GM18505 (cell line): ENCODE measurements at regions not wholly inside any gene's neighbourhood (a gene's known extent, or its start where the extent isn't known, plus 50 kb on each side); places are given as distances from the start of the nearest gene placed in this dataset.
"Not testable (repeated sequence)": the region's sequence is repeated elsewhere in the genome, so short reads cannot be mapped to it uniquely, and the experiment has no call there.

Experiments used
- ATAC-seq: cut with Tn5 transposase; IDR thresholded peaks from one replicate; pipeline ENCODE4 v1.9.1; 2021; ENCODE audit not compliant: unreplicated experiment
- POLR2A ChIP-seq: IDR thresholded peaks from 4 replicates; pipeline ENCODE4 v1.6.1; 2011; ENCODE audit warnings: borderline replicate concordance; ENCODE audit not compliant: insufficient read depth, insufficient read length; ENCODE audit errors: extremely low read depth

DNA sequence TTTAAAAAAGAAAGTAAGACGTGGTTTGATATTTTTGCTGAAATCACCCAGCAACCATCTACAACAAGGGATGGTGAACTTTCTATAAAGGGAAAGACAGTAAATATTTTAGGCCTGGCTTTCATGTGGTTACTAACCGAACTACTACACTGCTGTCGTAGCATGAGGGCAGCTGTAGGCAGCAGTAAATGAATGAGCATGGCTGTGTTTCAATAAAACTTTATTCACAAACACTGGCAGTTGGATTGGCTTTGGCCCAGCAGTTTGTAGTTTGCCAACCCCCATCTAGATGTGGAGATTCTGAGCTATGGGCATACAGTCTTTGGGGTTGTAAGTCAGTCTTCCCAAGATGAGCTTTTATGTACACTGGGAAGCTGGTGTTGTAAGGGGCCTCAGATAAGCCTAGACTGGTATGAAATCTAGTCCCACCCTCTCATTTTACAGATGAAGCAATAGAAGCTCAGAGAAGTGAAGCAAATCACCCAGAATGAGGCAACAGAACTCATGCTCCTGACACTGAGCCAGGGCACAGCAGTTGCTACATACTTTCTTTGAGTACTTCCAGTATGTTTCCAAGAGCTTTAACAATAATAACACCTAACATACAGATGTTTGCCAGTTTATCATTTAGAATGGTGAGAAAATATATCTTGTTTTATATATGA lies 204.4 kb downstream of the ADAMTS15 start:
- no peak for TF ChIP-seq POLR2A

DNA sequence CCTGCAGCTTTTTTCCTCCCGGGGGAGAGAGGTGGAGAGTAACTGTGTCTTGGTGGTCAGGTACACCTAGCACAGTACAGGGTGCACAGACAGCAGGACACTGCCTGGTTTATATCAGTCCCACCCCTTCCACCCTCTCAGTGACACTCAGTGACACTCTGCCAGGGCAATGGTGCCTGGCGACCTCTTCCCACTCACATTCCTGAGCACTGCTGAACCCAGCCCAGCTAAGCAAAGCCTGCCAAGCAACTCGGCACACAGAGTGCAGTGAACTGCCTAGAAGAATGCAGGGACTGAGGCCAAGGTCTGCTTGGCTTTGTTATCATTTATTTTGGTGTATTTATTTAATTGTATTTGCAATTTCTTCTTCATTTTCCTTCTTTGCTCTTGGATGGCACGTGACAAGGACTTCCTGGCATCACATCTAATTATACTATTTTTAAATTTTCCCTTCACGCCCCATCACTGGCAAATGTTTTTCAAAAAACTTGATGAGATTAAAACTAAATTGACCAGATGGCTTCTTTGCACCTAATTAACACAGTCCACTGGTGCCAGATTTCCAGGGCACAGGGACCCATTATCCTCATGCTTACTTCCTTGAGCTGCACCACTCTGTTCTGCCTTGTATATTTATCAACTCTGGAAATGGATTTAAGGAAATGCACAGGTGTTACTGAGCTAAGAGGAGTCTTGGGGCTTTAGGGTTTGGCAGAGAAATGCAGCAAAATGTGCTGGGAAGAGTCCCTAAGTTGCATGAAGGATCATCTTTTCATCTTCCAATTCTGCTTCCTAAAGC lies 205.6 kb downstream of the ADAMTS15 start:
- no peak for ATAC-seq
- TF ChIP-seq POLR2A: no peak

More for the DNA sequence above, 204.4 kb downstream of the ADAMTS15 start:
- ATAC-seq: no peak

DNA sequence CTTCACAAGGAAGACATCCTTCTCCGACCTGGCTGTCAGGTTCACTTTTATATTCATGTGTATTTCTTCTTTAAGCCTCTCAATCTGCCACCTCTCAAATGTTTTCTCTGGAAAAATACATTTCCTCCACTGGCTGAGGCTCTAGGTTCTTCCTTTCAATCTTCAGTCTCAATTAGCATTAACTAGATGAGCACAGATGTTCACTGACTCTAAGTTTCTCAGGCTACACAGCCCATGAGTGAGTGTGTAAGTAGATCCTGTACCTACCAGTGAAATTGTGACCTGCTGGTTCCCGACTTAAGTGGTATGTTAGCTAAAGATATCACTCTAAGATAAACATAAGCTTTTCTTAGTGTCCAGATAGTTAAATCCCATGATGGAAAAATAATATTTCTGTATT lies 206.9 kb downstream of the ADAMTS15 start:
- TF ChIP-seq POLR2A: no peak
- ATAC-seq: no peak

DNA sequence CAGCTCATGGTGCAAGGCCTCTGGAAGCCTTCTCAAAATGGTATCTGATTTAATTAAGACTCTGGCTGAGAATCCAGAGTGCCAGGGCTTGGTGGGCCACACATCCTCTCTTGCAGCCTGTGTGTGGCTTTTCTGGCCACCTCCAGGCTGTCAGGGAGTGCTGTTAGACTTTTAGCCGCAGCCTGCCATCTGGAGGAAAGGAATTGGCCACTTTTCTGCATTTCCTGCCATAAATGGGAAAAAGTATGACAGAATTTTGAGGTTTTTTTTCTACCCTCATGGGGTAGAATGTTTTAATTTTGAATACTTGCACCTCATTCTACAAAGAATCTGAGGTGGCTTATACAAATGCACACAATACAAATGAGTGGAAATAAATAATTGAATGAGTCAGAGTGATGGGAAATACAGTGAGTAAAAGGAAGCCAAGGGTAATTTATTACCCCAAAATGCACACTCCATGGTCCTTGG lies 218.4 kb downstream of the ADAMTS15 start:
- ATAC-seq: no peak

DNA sequence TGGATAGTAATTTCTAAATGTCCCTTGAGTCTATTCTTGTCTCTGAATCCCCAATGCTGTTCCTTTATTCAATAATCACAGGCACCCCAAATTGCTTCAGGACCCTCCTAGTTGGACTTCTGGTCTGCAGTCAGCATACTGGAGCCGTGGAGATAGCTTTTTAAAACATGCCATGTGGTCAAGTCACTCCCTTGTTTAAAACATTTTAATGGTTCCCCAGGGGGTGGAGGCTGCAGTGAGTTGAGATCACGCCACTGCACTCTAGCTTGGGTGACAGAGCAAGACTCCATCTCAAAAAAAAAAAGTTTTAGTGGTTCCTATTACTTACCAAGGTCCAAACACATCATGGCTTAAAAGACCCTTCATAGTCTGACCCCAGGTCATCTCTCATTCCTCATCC lies 220.3 kb downstream of the ADAMTS15 start:
- no peak for TF ChIP-seq POLR2A
- no peak for ATAC-seq

More for the DNA sequence above, 218.4 kb downstream of the ADAMTS15 start:
- TF ChIP-seq POLR2A: no peak

DNA sequence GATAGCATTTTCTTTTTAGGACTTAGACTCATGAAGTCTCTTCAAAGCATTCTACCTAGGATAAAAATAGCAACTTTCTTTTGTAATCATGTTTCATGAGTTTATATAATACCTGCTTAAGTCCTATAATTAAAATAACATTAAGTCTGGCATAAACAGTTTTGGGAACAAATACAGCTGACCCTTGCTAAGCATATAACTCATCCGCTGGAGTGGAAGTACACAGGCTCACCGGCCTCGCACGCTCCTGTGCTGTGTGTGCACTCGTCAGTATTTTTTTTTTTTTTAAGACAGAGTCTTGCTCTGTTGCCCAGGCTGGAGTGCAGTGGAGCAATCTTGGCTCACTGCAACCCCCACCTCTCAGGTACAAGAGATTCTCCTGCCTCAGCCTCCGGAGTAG lies 221.8 kb downstream of the ADAMTS15 start:
- TF ChIP-seq POLR2A: no peak
- ATAC-seq: no peak

DNA sequence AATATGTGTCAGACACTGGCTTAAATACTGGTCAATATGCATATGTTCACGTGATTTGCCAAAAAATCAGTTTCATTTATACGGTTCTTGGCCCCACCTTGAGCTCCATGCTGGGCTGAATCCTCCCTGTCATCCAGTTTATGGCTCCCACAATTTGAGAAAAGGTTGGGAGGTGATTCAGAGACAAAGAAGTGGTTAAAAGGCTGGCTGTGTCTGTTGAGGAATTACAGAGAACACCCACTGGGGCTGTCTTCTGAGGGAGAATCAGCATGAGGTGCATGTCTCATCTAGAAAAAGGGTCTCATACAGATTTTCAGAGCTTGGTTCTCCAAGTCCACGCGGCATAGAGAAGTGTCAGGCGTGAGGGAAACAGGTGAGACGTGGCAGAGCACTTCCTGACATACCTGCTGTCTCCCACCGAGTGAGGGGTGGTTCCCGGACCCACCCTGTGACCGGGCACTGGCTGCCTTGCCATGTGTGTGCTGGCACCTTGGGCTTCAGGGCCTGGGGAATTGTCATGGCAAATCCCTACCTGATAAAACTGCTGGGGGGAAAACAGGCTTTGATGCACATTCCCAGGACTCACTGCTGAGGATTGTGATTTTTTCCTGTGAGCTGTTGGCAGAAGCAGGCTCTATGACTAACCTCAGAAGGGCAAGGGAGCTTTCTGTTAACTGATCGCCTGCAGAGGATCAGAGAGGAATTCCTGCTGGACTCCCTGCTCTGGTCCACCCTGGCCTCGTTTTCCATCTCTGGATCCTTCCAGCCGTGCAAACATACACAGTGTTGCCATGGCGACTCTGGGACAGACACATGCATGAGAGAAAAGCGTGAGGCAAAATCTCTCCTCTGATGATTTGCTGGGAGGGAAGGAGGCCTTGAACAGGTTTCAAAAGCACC lies 223.6 kb downstream of the ADAMTS15 start:
- no peak for ATAC-seq
- no peak for TF ChIP-seq POLR2A

DNA sequence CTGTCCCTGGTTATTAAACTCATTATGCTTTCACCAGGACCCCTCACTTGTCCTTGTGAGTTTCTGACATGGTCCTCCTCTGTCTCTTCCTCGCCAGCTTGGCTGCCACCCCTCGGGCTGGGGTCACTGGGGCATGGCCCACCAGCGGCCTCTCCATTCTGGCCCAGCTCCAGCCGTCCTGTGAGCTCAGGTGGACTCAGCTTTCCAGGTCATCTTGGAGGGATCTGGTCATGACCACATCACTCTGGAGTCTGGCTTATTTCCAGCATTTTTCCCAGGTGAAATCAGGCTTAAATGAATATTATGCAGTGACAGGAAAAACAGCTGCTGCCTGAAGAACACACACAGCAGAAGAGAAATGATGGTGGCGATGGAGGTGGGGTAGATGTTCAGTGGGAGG lies 224.5 kb downstream of the ADAMTS15 start:
- TF ChIP-seq POLR2A: no peak
- ATAC-seq: no peak

DNA sequence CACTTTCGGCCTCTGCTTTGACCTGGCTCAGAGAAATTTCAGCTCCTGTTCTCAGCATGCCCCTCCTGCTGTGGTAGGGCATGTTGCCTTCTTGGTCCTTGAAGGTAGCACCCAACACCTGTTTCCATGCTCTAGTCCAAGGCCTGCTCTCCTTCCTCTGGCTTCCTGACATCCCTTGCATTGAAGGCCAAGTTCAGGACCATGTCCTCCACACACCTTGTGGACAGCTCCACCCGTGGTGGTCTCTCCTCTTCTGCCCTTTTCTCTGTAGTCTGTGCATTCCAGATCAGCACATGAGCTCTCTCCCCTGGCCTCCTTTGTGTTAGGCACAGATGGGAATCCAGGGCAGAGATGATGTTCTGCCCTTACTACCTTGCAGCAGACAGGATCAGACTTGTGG lies 225.3 kb downstream of the ADAMTS15 start:
- TF ChIP-seq POLR2A: no peak
- no peak for ATAC-seq

DNA sequence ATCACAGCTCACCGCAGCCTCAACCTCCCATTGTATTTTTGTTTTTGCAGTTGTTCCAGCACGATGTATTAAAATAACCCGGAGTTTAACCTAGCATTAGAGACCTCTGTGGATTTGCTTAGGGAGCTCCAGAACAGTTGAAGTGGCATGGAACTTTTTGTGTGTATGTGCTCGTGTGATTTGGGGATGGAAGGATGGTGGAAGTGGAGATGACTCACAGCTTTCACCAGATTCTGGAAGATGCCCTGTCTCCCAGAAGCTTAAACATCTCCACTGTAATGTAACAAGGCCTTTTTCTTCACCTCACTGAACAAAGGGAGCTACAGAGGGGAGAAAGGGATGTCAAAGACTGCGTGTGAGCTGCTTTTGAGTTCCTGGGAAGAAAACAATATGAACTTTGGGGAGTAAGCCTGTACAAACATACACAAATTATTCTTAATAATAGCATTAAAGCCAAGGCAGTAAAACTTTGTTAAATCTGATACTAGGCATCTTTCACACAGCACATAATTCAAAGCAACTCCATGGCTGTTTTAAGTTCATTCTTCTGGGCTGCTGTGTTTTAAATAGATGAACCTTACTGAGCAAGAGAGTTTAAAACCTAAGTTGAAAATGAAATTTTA lies 226.4 kb downstream of the ADAMTS15 start:
- no peak for ATAC-seq
- TF ChIP-seq POLR2A: no peak

DNA sequence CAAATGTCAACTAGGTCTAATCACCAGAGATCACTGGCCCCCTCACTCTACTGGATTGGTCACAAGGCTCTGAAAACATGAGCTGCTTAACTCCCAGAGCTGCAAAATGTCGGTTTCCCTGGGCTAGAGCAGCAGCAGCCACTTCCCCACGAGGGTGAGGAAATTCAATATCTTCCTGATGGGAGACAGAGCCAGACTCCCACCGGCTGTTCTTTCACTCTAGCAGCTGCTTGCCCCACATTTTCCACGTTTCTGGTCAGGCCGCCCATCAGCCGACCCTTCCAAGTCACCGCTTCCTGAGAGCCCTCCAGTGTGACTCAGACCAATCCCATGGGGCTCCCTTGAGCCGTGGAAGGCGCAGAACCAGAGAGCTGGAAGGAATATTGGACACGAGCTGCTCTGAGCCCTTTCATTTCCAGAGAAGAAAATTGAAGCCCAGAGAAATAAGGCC lies 227.0 kb downstream of the ADAMTS15 start:
- no peak for ATAC-seq

DNA sequence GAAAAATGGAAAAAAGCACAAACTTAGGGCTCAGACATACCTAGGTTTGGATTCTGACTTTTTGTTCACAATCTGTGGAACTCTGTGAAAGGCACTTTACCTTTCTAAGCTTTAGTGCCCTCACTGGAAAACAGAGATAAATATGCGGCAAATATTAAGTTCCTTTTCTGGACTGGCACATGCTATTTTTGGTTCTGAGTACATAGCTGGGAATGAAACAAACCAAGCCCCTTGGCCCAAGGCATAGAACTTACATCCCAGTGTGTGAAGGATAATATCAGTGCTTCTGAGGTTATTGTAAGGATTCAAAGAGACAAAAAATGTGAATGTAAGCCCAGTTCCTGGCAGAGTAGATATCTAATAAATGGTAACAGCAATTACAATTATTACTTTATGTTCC lies 227.5 kb downstream of the ADAMTS15 start:
- no peak for TF ChIP-seq POLR2A
- no peak for ATAC-seq

More for the DNA sequence above, 227.0 kb downstream of the ADAMTS15 start:
- TF ChIP-seq POLR2A: no peak

DNA sequence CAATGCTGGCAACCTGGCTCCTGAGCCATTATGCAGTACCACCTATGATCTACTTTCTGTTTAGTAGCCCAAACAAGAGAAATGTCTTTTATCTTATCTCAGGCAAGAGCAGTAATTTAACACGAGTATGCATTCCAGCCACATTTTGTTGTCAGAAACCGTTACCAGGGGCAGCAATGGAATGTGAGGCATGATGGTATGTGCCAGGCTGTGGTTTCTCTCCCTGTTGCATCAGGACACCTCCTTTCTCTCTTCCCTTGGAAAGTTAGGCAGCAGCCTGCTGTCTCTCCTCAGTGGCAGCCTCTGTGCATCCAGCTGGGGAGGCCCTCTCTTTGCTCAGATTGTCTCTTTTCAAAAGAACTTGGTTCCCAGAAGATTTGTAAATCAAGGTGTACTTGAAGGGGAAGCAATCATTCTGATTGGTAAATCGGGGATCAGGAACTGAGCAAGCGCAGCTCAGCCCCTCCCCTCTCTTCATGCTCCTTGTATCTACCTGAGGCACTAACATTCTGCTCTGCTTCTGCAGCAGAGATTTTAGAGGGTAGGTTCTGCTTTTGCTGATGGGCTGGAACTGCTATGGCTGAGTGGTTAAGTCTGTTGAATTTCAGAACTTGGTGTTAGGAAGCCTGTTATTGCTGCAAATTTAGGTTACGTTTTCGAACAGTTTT lies 229.2 kb downstream of the ADAMTS15 start:
- TF ChIP-seq POLR2A: no peak
- ATAC-seq: no peak

DNA sequence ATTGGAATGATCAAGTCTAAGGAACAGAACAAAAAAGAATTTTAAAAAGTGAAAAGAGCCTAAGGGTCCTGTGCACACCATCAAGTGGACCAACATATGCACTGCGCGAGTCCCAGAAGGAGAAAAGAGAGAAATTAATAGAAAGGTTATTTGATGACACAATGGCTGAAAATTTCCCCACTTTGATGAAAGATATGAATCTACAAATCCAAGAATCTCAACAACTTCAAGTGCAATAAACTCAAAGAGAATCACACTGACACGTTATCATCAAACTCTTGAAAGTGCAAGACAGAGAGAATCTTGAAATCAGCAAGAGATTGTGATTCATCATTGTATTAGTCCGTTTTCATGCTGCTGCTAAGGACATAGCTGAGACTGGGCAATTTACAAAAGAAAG lies 230.8 kb downstream of the ADAMTS15 start:
- no peak for TF ChIP-seq POLR2A
- no peak for ATAC-seq

DNA sequence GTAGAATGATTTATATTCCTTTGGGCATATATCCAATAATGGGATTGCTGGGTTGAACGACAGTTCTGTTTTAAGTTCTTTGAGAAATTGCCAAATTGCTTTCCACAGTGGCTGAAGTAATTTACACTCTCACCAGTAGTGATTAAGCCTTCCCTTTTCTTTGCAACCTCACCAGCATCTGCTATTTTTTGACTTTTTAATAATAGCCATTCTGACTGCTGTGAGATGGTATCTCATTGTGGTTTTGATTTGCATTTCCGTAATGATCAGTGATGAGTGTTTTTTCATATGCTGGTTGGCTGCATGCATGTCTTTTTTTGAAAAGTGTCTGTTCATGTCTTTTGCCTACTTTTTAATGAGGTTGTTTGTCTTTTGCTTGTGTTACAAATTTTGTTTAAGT lies 233.8 kb downstream of the SNX19 start:
- ATAC-seq: not testable (repeated sequence)
